ENCODE measurements at regions not wholly inside any gene's neighbourhood (a gene's known extent, or its start where the extent isn't known, plus 50 kb on each side); places are given as distances from the start of the nearest gene placed in this dataset.
"Not testable (repeated sequence)": the region's sequence is repeated elsewhere in the genome, so short reads cannot be mapped to it uniquely, and the experiment has no call there.

- Histone ChIP-seq H3K27me3 (no peaks in the 10 kb centered on the region), H3K27ac (no peak overlapping the region), H3K4me1 (no peaks in the 10 kb centered on the region), H3K4me3 (no peak overlapping the region), H3K9me3 (no peaks in the 10 kb centered on the region), H3K36me3 (no peaks in the 10 kb centered on the region)
- intact Hi-C loops (cut with DNase I; ENCODE audit: low total_unique reads), result no loop called here
- TF ChIP-seq POLR2A (IDR thresholded peaks at IDR 0.05), result no peak
- no peak for TF ChIP-seq CTCF (IDR thresholded peaks at IDR 0.05)
- TF ChIP-seq POLR2AphosphoS5 (IDR thresholded peaks at IDR 0.05), result no peak
- no peak for TF ChIP-seq EP300 (IDR thresholded peaks at IDR 0.05; ENCODE audit: low read depth)
- in situ Hi-C loops (cut with MboI; ENCODE audit: low pct_ligation_motif_present in 1 of 4, low pct_unique_long_range_greater_than_20kb in 1 of 4, low sequenced_read_pairs in 3 of 4), result no loop called here
- no peak for DNase-seq
Observed at GRCh38 chr2:13694673-13695072, 937.8 kb upstream of the LRATD1 start.

GRCh38 chr2:13696601-13697000 is 935.9 kb upstream of the LRATD1 start:
- in situ Hi-C loops (cut with MboI; ENCODE audit: low pct_ligation_motif_present in 1 of 4, low pct_unique_long_range_greater_than_20kb in 1 of 4, low sequenced_read_pairs in 3 of 4), result no loop called here
- no peak overlapping the region for H3K27ac ChIP-seq
- no peaks in the 10 kb centered on the region for H3K36me3 ChIP-seq
- no peaks in the 10 kb centered on the region for H3K27me3 ChIP-seq
- H3K9me3 ChIP-seq, result no peaks in the 10 kb centered on the region
- 92% methylated on average over 5 of the region's 5 CpGs for WGBS, 2 donors (ENCODE audit: low coverage in 1 of 2)
- TF ChIP-seq EP300 (IDR thresholded peaks at IDR 0.05; ENCODE audit: low read depth), result no peak
- TF ChIP-seq POLR2AphosphoS5 (IDR thresholded peaks at IDR 0.05), result no peak
- TF ChIP-seq POLR2A (IDR thresholded peaks at IDR 0.05), result no peak
- TF ChIP-seq CTCF (IDR thresholded peaks at IDR 0.05), result no peak
- intact Hi-C loops (cut with DNase I; ENCODE audit: low total_unique reads), result no loop called here
- DNase-seq, result no peak
- H3K4me1 ChIP-seq, result no peaks in the 10 kb centered on the region
- H3K4me3 ChIP-seq, result no peak overlapping the region

- H3K4me1 ChIP-seq, result no peaks in the 10 kb centered on the region
- H3K9me3 ChIP-seq, result no peaks in the 10 kb centered on the region
- H3K27ac ChIP-seq, result no peak overlapping the region
- no peaks in the 10 kb centered on the region for H3K36me3 ChIP-seq
- intact Hi-C loops (cut with DNase I; ENCODE audit: low total_unique reads), result no loop called here
- no peak overlapping the region for H3K4me3 ChIP-seq
- no peak for TF ChIP-seq POLR2A (IDR thresholded peaks at IDR 0.05)
- TF ChIP-seq EP300 (IDR thresholded peaks at IDR 0.05; ENCODE audit: low read depth), result no peak
- no peak for TF ChIP-seq POLR2AphosphoS5 (IDR thresholded peaks at IDR 0.05)
- TF ChIP-seq CTCF (IDR thresholded peaks at IDR 0.05), result no peak
- WGBS, 2 donors (ENCODE audit: low coverage in 1 of 2), result 22 to 31% methylated on average over 1 of the region's 1 CpG
- DNase-seq, result no peak
- no peaks in the 10 kb centered on the region for H3K27me3 ChIP-seq
- in situ Hi-C loops (cut with MboI; ENCODE audit: low pct_ligation_motif_present in 1 of 4, low pct_unique_long_range_greater_than_20kb in 1 of 4, low sequenced_read_pairs in 3 of 4), result no loop called here
Observed at GRCh38 chr2:13698847-13699246, 933.7 kb upstream of the LRATD1 start.

- H3K36me3 ChIP-seq; H3K4me1 ChIP-seq; in situ Hi-C loops (cut with MboI; ENCODE audit: low pct_ligation_motif_present in 1 of 4, low pct_unique_long_range_greater_than_20kb in 1 of 4, low sequenced_read_pairs in 3 of 4); H3K9me3 ChIP-seq; H3K27me3 ChIP-seq; H3K27ac ChIP-seq; DNase-seq; intact Hi-C loops (cut with DNase I; ENCODE audit: low total_unique reads); H3K4me3 ChIP-seq: not testable (repeated sequence)
- 58 to 63% methylated on average over 3 to 4 of the region's 4 CpGs for WGBS, 2 donors (ENCODE audit: low coverage in 1 of 2)
Observed at GRCh38 chr2:13699939-13700338, 932.6 kb upstream of the LRATD1 start.

- Histone ChIP-seq H3K9me3 (peaks cover 0 to 3% of the 10 kb centered on the region in 2 donors), H3K4me3 (no peak overlapping the region), H3K27me3 (no peaks in the 10 kb centered on the region), H3K36me3 (no peaks in the 10 kb centered on the region), H3K4me1 (no peaks in the 10 kb centered on the region), H3K27ac (no peak overlapping the region)
- TF ChIP-seq EP300 (IDR thresholded peaks at IDR 0.05; ENCODE audit: low read depth) (no peak), POLR2A (IDR thresholded peaks at IDR 0.05) (no peak), CTCF (IDR thresholded peaks at IDR 0.05) (no peak), POLR2AphosphoS5 (IDR thresholded peaks at IDR 0.05) (no peak)
- intact Hi-C loops (cut with DNase I; ENCODE audit: low total_unique reads) (no loop called here), in situ Hi-C loops (cut with MboI; ENCODE audit: low pct_ligation_motif_present in 1 of 4, low pct_unique_long_range_greater_than_20kb in 1 of 4, low sequenced_read_pairs in 3 of 4) (no loop called here)
- DNase-seq, result no peak
- WGBS, 2 donors (ENCODE audit: low coverage in 1 of 2), result 73 to 82% methylated on average over 2 of the region's 2 CpGs
Observed at GRCh38 chr2:13711154-13711553, 921.4 kb upstream of the LRATD1 start.
